G401 (cell line): ENCODE measurements at regions not wholly inside any gene's neighbourhood (a gene's known extent, or its start where the extent isn't known, plus 50 kb on each side); places are given as distances from the start of the nearest gene placed in this dataset.
"Not testable (repeated sequence)": the region's sequence is repeated elsewhere in the genome, so short reads cannot be mapped to it uniquely, and the experiment has no call there.

ENCODE experiments used
- DNase-seq: peaks from one replicate; pipeline ENCODE4 v3.0.0-alpha.2; 2015; ENCODE audit warnings: low spot score
- in situ Hi-C: cut with HindIII; loops from 2 replicates; pipeline ENCODE4 v1.10.0; 2016; ENCODE audit warnings: low sequenced_read_pairs, mixed read lengths

DNA sequence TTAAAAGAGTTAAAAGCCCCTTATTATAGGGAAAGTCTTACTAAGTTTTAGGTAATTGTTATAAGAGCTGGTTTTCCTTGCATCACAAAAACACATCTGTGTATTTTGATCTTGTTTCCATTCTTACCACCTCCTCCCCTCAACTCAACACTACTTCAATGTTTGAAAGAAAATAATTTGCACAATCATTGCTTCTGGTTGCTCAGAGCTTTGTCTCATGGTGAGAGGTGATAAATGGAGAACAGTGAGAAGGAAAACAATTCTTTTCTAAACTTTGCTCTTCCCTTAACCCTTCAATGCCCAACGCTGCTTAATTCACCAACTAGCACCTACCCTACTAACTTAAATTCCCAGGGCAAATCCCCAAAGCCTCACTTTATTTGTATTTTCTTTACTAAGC, 268.1 kb upstream of the LINC00305 start:
- in situ Hi-C loops: no loop called here
- no peak for DNase-seq

DNA sequence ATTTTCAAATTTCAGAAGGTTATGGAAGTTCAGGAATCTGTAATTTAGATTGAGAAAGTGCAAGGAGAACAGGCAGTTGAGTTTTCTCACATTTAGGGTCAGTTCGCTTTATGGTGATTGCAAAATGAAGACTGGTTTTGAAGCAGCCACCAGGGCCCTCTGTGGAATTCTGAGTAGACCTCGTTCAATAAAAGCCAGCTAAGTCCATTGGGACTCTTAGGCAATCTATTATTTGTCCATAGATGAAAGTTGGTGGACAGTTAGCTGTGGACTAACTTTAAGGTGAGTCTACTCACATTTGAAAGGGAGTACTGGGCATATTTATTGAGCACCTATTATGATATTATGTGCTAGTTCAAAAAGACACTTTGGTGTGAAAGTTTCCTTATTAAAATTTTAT, 266.3 kb upstream of the LINC00305 start:
- in situ Hi-C loops: no loop called here
- no peak for DNase-seq

DNA sequence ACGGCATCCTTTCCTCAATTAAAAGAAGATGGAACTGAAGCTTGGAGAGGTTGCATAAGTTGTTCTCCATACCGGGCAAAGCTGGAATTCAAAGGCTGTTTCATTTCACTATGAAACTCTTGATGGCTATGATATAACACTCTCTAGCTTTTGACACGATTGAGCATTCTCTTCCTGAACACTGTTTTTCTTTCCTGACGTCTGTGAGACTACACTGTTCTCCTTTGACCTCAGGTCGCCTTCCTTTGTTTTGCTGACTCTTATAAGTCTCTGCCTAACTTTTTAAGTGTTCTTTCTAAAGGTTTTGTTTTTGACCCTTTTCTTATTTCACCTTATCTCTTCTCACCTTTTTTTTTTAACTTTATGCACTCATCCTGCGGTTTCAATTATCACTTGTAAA, 261.8 kb upstream of the LINC00305 start:
- in situ Hi-C loops: no loop called here
- DNase-seq: no peak

DNA sequence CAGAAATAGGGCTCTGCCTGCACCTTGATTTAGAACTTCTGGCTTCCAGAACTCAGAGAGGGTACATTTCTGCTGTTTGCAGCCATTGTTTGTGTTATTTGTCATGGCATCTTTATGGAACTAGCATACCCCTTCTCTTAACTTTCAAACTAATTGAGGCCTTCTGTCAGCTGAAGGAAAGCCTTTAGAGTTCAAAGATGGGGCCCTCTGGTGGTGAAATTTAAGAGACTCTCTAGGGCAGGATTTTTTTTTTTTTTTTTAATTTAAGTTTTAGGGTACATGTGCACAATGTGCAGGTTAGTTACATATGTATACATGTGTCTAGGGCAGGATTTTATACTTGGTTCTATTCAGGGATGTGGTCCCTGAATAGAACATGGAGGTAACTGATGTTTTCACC, 260.6 kb upstream of the LINC00305 start:
- in situ Hi-C loops: no loop called here
- no peak for DNase-seq

DNA sequence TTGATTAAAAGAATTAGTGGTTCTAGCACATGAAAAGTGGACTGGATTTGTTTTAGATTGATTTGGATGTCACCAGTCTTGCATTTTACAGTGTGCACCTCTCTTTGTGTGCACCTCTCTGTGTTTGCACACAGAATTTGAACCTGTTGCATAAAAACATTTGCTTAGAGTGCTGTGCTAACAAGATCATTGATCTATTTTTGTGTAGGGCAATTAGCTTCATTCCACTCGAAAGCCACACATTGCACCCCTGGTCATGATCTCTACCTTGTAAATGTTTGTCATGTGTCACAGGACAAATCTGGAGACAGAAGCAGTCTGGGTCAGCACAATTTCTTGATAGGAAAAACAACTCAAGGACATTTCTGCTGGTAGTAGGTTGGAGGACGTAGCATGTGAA, 258.7 kb upstream of the LINC00305 start:
- no peak for DNase-seq
- in situ Hi-C loops: no loop called here

DNA sequence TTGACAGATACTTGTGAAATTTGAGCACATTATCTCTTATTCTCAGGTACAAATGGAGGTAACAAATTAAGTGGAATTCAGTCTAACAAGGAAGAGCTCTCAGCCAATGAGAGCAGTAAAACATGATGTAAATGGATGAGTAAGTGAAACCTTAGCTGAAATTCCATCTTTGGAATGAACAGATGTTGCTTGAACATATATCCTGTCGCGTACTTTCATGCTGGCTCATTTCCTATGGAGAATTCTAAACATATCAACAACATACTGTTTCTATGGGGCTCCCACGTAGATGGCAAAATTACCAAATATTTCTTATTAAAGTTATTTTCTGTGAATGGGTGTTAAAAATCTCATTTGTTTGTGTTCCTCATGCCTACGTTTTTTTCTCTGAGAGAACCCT, 256.3 kb upstream of the LINC00305 start:
- in situ Hi-C loops: no loop called here
- DNase-seq: no peak

DNA sequence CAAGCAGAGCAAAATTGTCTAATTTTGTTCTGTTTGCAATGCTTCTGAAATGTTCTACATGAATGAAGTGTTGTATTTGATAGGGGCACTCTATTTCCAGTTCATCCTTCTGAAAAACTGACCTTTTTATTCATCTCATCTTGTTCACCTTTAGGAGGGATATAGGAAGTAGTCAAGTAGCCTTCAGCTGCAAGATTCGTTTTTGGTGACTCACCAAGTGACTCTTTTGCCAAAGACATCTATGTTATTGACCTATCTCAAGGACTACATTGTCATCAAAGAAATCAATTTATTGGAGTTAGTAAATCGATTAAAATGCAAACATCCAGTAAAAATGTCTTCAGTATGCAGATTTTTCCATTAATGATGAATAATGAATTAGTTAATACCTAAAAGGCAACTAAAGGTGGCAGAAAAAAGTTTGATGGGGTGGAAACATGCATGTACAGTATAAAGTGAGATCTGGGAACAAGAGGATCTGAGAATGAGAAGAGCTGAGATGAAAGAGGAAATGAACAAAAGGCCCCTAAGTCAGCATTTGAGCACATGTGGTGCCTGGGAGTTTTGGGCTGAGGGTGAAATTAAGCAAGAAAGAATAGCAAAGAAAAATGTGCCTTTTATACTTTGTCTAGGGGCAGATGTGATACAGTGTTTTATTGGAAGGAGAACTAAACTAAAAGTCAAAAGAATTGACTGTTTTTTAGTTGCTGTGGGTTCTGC, 255.1 kb upstream of the LINC00305 start:
- in situ Hi-C loops: no loop called here
- no peak for DNase-seq

DNA sequence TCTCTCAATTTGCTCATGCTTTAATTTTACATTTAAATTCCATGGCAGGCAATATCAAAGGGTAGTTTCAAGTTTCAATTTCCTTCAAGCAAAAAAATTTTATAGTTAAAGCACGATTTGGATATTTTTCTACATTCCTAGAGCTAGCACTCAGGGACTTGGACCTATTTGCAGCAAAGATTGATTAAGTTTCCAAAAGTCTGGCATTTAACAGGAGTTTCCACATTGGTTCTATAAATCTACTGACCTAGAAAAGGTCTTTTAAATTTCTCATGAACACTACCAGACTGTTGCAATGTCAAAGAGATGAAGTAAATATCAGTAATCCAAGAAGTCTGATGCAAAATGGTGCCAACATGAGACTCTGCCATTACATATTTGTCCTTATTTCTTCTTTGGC, 253.7 kb upstream of the LINC00305 start:
- DNase-seq: no peak
- in situ Hi-C loops: no loop called here

DNA sequence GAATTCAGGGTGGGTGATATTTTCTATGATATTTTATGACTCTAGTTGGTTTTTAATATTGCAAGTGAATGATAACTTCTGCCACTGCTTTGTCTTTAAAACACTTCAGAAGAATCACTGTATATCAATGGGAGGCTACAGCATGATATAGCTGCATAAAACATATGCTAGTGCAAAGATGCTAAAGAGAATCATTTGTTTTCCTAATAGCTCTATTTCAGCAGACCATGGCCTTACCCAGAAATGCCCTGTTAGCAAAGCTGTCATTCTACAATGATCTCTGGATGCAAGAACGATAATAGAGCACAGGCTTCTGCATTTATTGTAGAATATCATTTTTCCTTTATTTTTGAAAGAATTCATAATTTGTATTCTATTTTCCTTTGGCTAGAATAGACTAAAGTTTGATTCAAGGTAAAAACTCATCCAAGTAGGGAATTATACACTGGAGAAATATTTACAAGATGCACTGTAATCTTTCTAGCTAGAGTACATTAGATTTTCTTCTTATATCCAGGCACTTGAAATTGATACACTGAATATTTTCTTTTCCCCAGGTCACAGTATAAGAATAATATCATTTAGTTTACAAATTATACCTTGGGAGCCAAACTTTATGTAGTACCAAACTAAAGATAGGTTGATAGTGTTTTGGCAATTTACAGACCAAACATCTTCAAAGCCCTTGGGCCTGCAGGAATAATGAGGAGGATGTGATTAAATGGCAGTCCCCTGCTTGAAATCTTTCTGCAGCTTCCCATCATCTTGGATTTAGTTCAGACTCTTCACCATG, 252.6 kb upstream of the LINC00305 start:
- in situ Hi-C loops: no loop called here

DNA sequence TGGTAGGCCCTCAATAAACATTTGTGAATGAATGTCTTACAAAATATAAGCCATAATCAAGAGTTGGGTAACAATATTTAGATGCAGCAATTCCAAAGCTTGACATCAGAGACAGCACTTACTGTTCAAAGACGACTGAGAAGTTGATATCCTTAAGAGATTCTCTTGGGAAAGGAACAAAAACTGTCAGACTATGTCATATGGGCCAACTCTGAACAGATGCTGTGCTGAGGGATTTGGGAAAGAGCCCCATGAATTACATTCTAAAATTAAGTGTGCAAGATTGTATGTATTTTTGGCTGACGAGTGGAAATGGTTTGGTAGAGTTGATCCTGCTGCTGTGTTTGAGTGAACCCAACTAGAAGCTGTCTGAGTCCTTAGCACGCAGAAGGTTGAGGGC, 250.7 kb upstream of the LINC00305 start:
- in situ Hi-C loops: no loop called here
- DNase-seq: no peak

More for the DNA sequence above, 252.6 kb upstream of the LINC00305 start:
- DNase-seq: no peak

DNA sequence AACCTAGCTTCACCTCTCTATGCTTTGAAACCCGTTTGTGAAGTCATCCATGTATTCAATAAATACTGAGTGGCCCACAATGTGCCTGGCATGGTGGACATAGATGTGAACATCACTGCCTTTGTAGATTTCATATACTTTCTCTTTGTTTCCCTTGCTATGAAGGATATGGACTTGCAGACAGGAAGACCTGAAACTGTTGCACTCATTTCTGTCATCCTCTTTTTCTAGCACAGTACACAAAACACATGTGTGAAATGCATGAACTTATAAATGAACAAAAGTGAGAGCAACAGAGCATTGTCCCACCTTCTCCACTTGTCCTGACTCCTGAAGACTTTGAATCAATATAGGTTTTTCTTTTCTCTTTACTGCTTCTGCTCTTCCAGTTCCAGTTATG, 249.4 kb upstream of the LINC00305 start:
- DNase-seq: no peak
- in situ Hi-C loops: no loop called here

DNA sequence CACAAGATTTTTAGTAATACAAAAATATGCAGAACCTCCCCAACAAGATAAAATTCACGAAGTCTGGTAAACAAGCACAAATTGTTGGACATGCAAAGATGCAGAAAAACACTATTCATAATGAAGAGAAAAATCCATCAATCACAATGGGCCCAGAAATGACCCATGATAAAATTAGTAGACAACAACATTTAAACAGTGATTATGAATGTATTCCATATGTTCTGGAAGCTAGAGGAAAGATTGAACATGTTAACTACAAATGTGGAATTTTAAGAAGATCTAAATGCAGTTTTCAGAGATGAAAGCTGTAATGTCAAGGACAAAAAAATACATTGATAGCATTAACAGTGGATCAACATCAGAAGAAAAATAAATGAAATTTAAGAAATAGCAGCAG, 243.3 kb upstream of the LINC00305 start:
- in situ Hi-C loops: no loop called here
- no peak for DNase-seq

DNA sequence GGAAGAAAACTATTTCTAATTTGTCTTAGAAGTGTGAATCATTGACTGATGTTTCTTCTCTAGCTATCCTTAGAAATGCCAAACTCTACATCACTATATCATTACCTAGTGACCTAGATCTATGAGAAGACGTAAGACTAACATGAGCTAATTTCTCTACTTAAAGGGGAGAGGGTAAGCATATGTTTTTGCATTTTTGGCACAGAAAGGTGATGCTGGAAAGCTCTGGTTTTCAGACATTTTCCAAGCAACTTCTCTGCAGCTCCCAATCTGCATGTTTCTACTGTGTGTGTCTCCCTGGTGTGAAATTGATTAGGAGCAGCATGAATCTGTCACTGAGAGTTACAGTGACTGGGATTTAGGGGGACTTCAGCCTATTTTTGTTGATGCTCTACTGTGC, 235.2 kb upstream of the LINC00305 start:
- in situ Hi-C loops: no loop called here
- peak; percentile 6 for DNase-seq

DNA sequence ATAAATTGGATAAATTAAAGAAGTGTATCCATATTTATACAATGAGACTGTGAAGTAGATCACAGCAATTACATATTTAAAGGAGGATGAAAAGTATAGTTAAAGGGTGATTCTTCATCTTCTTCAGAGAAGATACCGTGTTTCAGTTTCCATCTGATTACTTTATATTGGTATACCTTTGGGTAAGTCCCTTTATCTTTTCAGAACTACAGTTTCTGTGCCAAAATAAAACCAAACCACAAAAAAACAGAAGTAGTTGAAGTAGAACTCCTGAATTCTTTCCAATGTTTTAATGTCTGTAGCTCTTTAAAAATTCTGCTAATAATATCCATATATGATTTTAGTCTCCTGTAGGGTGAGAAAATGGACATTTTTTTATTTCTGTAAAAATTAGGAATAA, 231.2 kb upstream of the LINC00305 start:
- in situ Hi-C loops: no loop called here
- no peak for DNase-seq

DNA sequence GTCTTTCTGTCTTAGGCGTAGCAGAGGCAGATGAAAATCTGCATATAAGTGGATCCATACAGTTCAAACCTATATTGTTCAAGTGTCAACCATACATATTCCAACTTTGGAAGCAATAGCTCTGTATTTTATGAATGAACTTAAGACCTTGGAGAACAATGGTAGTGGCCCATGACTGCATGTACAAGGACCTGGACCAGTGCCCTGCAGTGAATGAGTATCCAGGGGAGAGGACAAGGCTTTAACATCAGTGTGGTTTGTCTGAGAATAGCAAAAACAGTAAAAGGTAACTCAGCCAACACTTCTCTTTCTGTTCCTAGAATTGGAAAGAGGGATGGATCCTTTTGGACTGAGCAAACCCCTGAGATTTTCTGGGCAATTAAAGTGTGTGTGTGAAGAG, 230.8 kb upstream of the LINC00305 start:
- no peak for DNase-seq
- in situ Hi-C loops: no loop called here

DNA sequence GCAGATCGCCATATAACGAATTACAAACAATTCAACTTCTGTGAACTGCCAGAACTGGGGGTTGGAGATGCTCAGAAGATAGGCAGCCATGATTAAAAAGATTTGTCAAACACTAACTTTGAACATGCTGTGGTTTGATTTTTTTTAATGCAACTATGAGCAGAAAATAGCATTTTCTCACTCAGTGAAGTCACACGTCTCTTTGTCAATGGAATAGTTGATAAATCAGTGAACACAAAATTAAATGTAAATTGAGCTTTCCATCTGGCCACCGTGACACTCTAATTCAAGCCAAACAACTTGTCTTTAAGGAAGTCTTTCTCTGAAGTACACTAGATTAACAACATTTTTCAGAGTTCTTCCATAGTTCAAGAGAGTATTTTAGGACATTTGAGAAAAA, 228.6 kb upstream of the LINC00305 start:
- no peak for DNase-seq
- in situ Hi-C loops: no loop called here

DNA sequence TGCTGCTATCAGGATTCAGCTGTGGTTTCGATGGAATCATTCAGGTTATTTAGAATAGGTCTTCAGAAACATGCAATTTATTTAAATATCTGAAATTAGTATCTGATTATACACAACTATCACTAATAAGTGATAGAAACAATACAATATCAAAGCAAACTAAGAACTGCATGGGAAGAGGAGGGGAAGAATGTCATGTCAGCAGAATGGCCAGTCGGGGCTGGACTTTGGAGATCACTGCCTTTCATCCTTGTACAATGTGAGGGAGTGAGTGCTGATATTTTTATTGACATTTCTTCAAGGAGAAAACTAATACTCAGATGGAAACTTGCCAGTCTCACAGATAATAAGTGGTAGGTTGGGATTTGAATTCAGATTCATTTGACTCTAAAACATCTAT, 224.0 kb upstream of the LINC00305 start:
- in situ Hi-C loops: no loop called here
- DNase-seq: no peak

DNA sequence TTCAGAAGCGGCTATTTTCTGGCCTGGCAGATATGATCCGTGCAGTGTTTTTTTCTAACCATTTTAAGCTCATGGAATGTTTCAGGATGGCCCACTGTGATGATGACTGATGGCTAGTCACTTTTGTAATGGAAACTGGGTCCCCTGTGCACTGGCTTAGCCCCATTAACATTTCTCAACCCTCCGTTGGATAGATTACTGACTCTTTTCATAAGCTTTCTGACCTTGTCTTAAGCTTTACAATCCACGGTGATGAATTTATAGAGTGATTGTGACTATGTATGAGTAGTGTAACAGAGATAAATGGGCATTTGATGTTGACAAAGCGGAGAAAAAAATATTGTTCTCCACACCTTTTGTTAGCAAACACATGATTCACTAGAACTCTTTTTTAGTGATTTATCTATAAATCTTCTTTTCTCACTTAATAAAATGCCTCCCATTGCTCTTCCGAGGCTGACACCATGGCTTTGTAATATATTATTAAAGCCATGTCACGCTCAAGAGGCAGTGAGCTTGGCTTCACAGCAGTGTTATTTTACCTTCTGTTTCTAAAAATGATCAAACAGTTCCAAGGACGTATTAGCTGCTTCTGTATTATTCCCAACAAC, 221.0 kb upstream of the LINC00305 start:
- DNase-seq, in situ Hi-C loops: not testable (repeated sequence)

DNA sequence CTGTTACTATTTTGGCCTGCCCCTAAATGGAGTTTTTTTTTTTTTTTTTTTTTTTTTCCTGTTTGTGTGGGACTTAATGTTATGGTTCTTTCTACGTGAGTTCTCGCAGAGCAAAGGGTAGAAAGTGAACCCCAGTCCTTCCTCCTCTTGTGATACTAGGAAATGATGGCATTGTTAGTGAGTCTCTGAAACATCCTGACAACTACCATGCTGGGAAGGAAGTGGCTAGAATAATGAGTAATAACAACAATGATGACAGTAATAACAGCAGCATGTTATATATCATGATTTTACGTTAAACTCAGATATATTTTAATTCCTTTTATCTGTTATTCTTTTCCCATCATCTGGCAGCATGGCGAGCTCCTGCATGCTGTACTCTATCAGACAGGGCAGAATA, 216.2 kb upstream of the LINC00305 start:
- no peak for DNase-seq
- in situ Hi-C loops: no loop called here

DNA sequence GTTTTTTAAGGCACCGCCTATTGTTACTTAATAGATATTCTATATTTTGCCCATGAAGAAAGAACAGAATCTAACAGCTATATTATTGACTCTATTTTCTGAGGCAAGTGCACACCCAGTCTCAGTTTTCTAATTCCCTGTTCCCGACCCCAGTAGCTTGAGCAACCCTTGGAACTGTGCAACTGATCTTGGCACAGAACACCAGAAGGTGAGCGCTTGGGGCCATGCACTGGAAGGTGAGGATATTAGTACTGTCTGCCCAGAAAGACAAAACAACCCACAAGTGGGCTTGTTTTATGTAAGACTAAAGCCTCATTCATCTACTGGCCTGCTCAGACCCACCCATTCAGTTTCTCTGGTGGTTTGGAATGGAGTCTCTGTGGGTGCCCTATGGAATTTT, 188.8 kb upstream of the LINC00305 start:
- in situ Hi-C loops: no loop called here
- no peak for DNase-seq

DNA sequence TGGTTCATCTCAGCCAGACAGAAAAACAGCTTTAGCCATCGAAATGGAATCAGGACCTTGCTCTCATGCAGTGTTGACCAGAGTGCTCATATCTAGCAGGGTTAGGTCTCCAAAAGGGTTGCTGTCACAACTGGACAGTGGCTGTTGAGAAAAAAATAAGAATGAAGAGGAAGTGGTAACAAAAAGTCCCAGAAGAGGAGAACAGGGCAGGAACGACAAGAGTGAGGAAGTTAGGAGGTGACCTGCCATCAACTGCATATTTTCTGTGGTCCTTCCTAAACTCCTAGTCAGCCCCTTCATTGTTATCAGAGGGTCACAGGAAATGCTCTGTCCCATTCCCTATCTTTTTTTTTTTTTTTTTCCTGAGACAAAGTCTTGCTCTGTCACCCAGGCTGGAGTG, 188.1 kb upstream of the LINC00305 start:
- in situ Hi-C loops: no loop called here
- no peak for DNase-seq
